Omental fat pad (tissue), 3 donors: ENCODE measurements at regions not wholly inside any gene's neighbourhood (a gene's known extent, or its start where the extent isn't known, plus 50 kb on each side); places are given as distances from the start of the nearest gene placed in this dataset.
"Not testable (repeated sequence)": the region's sequence is repeated elsewhere in the genome, so short reads cannot be mapped to it uniquely, and the experiment has no call there.

Source experiments
- ATAC-seq: fragments of 150-250 bp; one replicate; pipeline ENCODE4 v1.9.1; 2016; ENCODE audit warnings: mild to moderate bottlenecking, moderate library complexity; ENCODE audit not compliant: low FRiP score
- DNase-seq: peaks from one replicate; pipeline ENCODE4 v3.0.0-alpha.2; 2019; ENCODE audit warnings: low spot score
- CTCF ChIP-seq, 3 donors: fragments of 450-650 bp; IDR thresholded peaks; one replicate each; pipeline ENCODE4 v1.5.1; 2016 to 2017; ENCODE audit warnings: antibody characterized with exemption in 3 of 3, mild to moderate bottlenecking in 3 of 3, moderate library complexity in 2 of 3

- TF ChIP-seq CTCF (IDR thresholded peaks at IDR 0.05), result no peak
- no peak for DNase-seq
- ATAC-seq, result no peak
Observed at GRCh38 chr10:62939698-62940097, 123.5 kb upstream of the EGR2 start.

- ATAC-seq (no peak), DNase-seq (no peak)
- TF ChIP-seq CTCF (IDR thresholded peaks at IDR 0.05), result no peak
Observed at GRCh38 chr10:62938672-62939071, 122.5 kb upstream of the EGR2 start.

- DNase-seq (no peak), ATAC-seq (no peak)
- no peak for TF ChIP-seq CTCF (IDR thresholded peaks at IDR 0.05)
Observed at GRCh38 chr10:62937674-62938073, 121.5 kb upstream of the EGR2 start.

- no peak for TF ChIP-seq CTCF (IDR thresholded peaks at IDR 0.05)
- ATAC-seq (no peak), DNase-seq (no peak)
Observed at GRCh38 chr10:62935022-62935421, 118.9 kb upstream of the EGR2 start.

- ATAC-seq (no peak), DNase-seq (no peak)
- TF ChIP-seq CTCF (IDR thresholded peaks at IDR 0.05), result no peak
Observed at GRCh38 chr10:62934258-62934657, 118.1 kb upstream of the EGR2 start.

GRCh38 chr10:62928763-62929162 lies 112.6 kb upstream of the EGR2 start:
- not testable (repeated sequence) for DNase-seq, ATAC-seq

GRCh38 chr10:62926407-62926806 lies 110.2 kb upstream of the EGR2 start:
- ATAC-seq (no peak), DNase-seq (no peak)
- TF ChIP-seq CTCF (IDR thresholded peaks at IDR 0.05), result no peak

GRCh38 chr10:62924344-62924748 lies 108.2 kb upstream of the EGR2 start:
- DNase-seq (no peak), ATAC-seq (no peak)
- TF ChIP-seq CTCF (IDR thresholded peaks at IDR 0.05), result no peak
